ENCODE measurements at regions not wholly inside any gene's neighbourhood (a gene's known extent, or its start where the extent isn't known, plus 50 kb on each side); places are given as distances from the start of the nearest gene placed in this dataset.

GRCh38 chr15:25563596-25563995 is 124.8 kb upstream of the UBE3A start:
- WGBS: 86% methylated on average over 4 of the region's 4 CpGs
- no peak for DNase-seq (ENCODE audit: low spot score in 2 of 2)
- Histone ChIP-seq H3K4me3 (no peak overlapping the region), H3K4me1 (no peaks in the 10 kb centered on the region), H3K9me3 (no peaks in the 10 kb centered on the region), H3K27me3 (no peaks in the 10 kb centered on the region), H3K36me3 (no peaks in the 10 kb centered on the region), H3K27ac (no peak overlapping the region)
- TF ChIP-seq POLR2AphosphoS5 (IDR thresholded peaks at IDR 0.05) (no peak), EP300 (IDR thresholded peaks at IDR 0.05) (no peak), CTCF (IDR thresholded peaks at IDR 0.05) (no peak), POLR2A (IDR thresholded peaks at IDR 0.05) (no peak)

GRCh38 chr15:25557926-25558325 is 119.1 kb upstream of the UBE3A start:
- TF ChIP-seq POLR2AphosphoS5 (IDR thresholded peaks at IDR 0.05): no peak
- no peak for TF ChIP-seq CTCF (IDR thresholded peaks at IDR 0.05)
- TF ChIP-seq POLR2A (IDR thresholded peaks at IDR 0.05): no peak
- TF ChIP-seq EP300 (IDR thresholded peaks at IDR 0.05): no peak
- 79% methylated on average over 5 of the region's 5 CpGs for WGBS
- Histone ChIP-seq H3K27me3 (no peaks in the 10 kb centered on the region), H3K36me3 (no peaks in the 10 kb centered on the region), H3K27ac (no peak overlapping the region), H3K4me1 (no peaks in the 10 kb centered on the region), H3K9me3 (no peaks in the 10 kb centered on the region), H3K4me3 (no peak overlapping the region)
- DNase-seq (ENCODE audit: low spot score in 2 of 2): no peak

GRCh38 chr15:25556136-25556535 is 117.3 kb upstream of the UBE3A start:
- Histone ChIP-seq H3K27me3 (no peaks in the 10 kb centered on the region), H3K4me3 (no peak overlapping the region), H3K27ac (no peak overlapping the region), H3K36me3 (no peaks in the 10 kb centered on the region), H3K9me3 (no peaks in the 10 kb centered on the region), H3K4me1 (no peaks in the 10 kb centered on the region)
- TF ChIP-seq POLR2AphosphoS5 (IDR thresholded peaks at IDR 0.05) (no peak), EP300 (IDR thresholded peaks at IDR 0.05) (no peak), POLR2A (IDR thresholded peaks at IDR 0.05) (no peak), CTCF (IDR thresholded peaks at IDR 0.05) (no peak)
- DNase-seq (ENCODE audit: low spot score in 2 of 2): no peak

GRCh38 chr15:25554640-25555039 is 115.8 kb upstream of the UBE3A start:
- no peak overlapping the region for H3K27ac ChIP-seq
- no peaks in the 10 kb centered on the region for H3K9me3 ChIP-seq
- WGBS: 76% methylated on average over 10 of the region's 10 CpGs
- H3K36me3 ChIP-seq: no peaks in the 10 kb centered on the region
- no peaks in the 10 kb centered on the region for H3K27me3 ChIP-seq
- no peak for DNase-seq (ENCODE audit: low spot score in 2 of 2)
- no peaks in the 10 kb centered on the region for H3K4me1 ChIP-seq
- no peak for TF ChIP-seq EP300 (IDR thresholded peaks at IDR 0.05)
- TF ChIP-seq POLR2A (IDR thresholded peaks at IDR 0.05): no peak
- no peak for TF ChIP-seq CTCF (IDR thresholded peaks at IDR 0.05)
- no peak for TF ChIP-seq POLR2AphosphoS5 (IDR thresholded peaks at IDR 0.05)
- H3K4me3 ChIP-seq: no peak overlapping the region

- H3K27me3 ChIP-seq: no peaks in the 10 kb centered on the region
- WGBS: 92% methylated on average over 3 of the region's 3 CpGs
- H3K4me3 ChIP-seq: no peak overlapping the region
- peaks cover 2% of the 10 kb centered on the region for H3K4me1 ChIP-seq
- no peaks in the 10 kb centered on the region for H3K9me3 ChIP-seq
- H3K27ac ChIP-seq: no peak overlapping the region
- TF ChIP-seq EP300 (IDR thresholded peaks at IDR 0.05): no peak
- DNase-seq (ENCODE audit: low spot score in 2 of 2): no peak
- no peaks in the 10 kb centered on the region for H3K36me3 ChIP-seq
These were observed 109.8 kb upstream of the UBE3A start for GRCh38 chr15:25548600-25548999.

GRCh38 chr15:25545889-25546288 is 107.1 kb upstream of the UBE3A start:
- Histone ChIP-seq H3K9me3 (no peaks in the 10 kb centered on the region), H3K27me3 (no peaks in the 10 kb centered on the region), H3K4me3 (no peak overlapping the region), H3K27ac (no peak overlapping the region), H3K4me1 (peaks cover 13% of the 10 kb centered on the region), H3K36me3 (no peaks in the 10 kb centered on the region)
- 84% methylated on average over 3 of the region's 3 CpGs for WGBS
- no peak for TF ChIP-seq POLR2A (IDR thresholded peaks at IDR 0.05)
- no peak for TF ChIP-seq EP300 (IDR thresholded peaks at IDR 0.05)
- TF ChIP-seq POLR2AphosphoS5 (IDR thresholded peaks at IDR 0.05): no peak
- TF ChIP-seq CTCF (IDR thresholded peaks at IDR 0.05): no peak
- no peak for DNase-seq (ENCODE audit: low spot score in 2 of 2)

Measured in suprapubic skin (tissue), 4 donors.